ENCODE measurements at regions not wholly inside any gene's neighbourhood (a gene's known extent, or its start where the extent isn't known, plus 50 kb on each side); places are given as distances from the start of the nearest gene placed in this dataset.

DNA sequence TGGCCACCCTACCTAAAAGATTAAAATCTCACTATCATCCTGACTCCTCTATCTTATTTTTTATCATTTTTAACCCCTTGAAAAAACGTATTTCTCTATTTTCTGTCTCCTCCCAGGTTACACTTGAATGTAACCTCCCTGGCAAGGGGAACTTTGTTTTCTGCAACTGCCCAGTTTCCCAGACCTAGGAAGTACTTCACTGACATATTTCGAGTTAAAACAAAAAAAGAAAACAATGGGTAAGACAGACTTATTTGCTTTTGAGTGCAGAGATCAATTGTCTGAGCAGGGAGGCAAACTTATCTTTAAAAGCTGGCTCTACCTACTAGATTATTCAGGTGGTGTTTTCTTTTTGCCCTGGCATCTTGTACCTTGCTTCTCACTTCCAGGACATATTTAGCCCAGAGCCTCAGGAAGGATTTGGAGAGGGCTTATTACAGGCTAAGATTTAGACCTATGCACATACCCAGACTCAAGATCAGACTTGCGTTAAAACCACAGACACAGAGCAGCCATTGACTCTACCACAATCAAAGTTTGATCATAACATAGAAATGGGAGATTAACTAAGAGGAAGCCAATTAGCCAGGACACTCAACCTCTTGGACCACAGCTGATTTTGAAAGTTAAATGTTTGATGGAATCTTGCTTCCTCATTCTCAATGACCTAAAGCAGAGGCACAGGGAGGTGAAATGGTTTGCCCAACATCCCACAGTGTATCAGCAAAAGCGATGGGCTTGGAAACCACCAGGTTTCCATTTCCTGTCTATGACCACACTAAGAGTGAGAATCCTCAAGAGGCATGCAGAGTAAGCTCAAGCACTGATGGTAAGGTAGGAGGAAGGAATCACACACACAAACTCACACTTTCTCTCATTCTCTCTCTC, 169.5 kb upstream of the THBS1 start (continued):
- TF ChIP-seq, protein P1, sequence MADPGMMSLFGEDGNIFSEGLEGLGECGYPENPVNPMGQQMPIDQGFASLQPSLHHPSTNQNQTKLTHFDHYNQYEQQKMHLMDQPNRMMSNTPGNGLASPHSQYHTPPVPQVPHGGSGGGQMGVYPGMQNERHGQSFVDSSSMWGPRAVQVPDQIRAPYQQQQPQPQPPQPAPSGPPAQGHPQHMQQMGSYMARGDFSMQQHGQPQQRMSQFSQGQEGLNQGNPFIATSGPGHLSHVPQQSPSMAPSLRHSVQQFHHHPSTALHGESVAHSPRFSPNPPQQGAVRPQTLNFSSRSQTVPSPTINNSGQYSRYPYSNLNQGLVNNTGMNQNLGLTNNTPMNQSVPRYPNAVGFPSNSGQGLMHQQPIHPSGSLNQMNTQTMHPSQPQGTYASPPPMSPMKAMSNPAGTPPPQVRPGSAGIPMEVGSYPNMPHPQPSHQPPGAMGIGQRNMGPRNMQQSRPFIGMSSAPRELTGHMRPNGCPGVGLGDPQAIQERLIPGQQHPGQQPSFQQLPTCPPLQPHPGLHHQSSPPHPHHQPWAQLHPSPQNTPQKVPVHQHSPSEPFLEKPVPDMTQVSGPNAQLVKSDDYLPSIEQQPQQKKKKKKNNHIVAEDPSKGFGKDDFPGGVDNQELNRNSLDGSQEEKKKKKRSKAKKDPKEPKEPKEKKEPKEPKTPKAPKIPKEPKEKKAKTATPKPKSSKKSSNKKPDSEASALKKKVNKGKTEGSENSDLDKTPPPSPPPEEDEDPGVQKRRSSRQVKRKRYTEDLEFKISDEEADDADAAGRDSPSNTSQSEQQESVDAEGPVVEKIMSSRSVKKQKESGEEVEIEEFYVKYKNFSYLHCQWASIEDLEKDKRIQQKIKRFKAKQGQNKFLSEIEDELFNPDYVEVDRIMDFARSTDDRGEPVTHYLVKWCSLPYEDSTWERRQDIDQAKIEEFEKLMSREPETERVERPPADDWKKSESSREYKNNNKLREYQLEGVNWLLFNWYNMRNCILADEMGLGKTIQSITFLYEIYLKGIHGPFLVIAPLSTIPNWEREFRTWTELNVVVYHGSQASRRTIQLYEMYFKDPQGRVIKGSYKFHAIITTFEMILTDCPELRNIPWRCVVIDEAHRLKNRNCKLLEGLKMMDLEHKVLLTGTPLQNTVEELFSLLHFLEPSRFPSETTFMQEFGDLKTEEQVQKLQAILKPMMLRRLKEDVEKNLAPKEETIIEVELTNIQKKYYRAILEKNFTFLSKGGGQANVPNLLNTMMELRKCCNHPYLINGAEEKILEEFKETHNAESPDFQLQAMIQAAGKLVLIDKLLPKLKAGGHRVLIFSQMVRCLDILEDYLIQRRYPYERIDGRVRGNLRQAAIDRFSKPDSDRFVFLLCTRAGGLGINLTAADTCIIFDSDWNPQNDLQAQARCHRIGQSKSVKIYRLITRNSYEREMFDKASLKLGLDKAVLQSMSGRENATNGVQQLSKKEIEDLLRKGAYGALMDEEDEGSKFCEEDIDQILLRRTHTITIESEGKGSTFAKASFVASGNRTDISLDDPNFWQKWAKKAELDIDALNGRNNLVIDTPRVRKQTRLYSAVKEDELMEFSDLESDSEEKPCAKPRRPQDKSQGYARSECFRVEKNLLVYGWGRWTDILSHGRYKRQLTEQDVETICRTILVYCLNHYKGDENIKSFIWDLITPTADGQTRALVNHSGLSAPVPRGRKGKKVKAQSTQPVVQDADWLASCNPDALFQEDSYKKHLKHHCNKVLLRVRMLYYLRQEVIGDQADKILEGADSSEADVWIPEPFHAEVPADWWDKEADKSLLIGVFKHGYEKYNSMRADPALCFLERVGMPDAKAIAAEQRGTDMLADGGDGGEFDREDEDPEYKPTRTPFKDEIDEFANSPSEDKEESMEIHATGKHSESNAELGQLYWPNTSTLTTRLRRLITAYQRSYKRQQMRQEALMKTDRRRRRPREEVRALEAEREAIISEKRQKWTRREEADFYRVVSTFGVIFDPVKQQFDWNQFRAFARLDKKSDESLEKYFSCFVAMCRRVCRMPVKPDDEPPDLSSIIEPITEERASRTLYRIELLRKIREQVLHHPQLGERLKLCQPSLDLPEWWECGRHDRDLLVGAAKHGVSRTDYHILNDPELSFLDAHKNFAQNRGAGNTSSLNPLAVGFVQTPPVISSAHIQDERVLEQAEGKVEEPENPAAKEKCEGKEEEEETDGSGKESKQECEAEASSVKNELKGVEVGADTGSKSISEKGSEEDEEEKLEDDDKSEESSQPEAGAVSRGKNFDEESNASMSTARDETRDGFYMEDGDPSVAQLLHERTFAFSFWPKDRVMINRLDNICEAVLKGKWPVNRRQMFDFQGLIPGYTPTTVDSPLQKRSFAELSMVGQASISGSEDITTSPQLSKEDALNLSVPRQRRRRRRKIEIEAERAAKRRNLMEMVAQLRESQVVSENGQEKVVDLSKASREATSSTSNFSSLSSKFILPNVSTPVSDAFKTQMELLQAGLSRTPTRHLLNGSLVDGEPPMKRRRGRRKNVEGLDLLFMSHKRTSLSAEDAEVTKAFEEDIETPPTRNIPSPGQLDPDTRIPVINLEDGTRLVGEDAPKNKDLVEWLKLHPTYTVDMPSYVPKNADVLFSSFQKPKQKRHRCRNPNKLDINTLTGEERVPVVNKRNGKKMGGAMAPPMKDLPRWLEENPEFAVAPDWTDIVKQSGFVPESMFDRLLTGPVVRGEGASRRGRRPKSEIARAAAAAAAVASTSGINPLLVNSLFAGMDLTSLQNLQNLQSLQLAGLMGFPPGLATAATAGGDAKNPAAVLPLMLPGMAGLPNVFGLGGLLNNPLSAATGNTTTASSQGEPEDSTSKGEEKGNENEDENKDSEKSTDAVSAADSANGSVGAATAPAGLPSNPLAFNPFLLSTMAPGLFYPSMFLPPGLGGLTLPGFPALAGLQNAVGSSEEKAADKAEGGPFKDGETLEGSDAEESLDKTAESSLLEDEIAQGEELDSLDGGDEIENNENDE (IDR thresholded peaks at IDR 0.05; ENCODE audit: insufficient replicate concordance, low read length) = no peak
- TF ChIP-seq SIRT6 (IDR thresholded peaks at IDR 0.05; ENCODE audit: low read length) (no peak), JUND (IDR thresholded peaks at IDR 0.05; ENCODE audit: low read length) (no peak), ASH2L (IDR thresholded peaks at IDR 0.05; ENCODE audit: low read length) (no peak), RFX5 (IDR thresholded peaks at IDR 0.05; ENCODE audit: borderline replicate concordance, low read depth, low read length) (no peak), GTF2F1 (IDR thresholded peaks at IDR 0.05; ENCODE audit: borderline replicate concordance, low read depth, low read length) (no peak), JUN (IDR thresholded peaks at IDR 0.05; ENCODE audit: low read depth, low read length) (no peak), POU5F1 (IDR thresholded peaks at IDR 0.05; ENCODE audit: low read depth, low read length) (no peak), SIX5 (IDR thresholded peaks at IDR 0.05; ENCODE audit: low read depth, low read length) (no peak)
- TF ChIP-seq, protein P2, sequence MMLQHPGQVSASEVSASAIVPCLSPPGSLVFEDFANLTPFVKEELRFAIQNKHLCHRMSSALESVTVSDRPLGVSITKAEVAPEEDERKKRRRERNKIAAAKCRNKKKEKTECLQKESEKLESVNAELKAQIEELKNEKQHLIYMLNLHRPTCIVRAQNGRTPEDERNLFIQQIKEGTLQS (IDR thresholded peaks at IDR 0.05; ENCODE audit: insufficient read depth, low read depth, low read length) = no peak
